Limb (tissue), 2 donors: ENCODE measurements at regions not wholly inside any gene's neighbourhood (a gene's known extent, or its start where the extent isn't known, plus 50 kb on each side); places are given as distances from the start of the nearest gene placed in this dataset.
A peak's percentile ranks its signal among the peaks of the same experiment; 100 is the strongest.

Source experiments
- DNase-seq, 2 donors: peaks; one replicate each; pipeline ENCODE4 v3.0.0-alpha.2; 2016; ENCODE audit errors: extremely low spot score in 2 of 2

DNA sequence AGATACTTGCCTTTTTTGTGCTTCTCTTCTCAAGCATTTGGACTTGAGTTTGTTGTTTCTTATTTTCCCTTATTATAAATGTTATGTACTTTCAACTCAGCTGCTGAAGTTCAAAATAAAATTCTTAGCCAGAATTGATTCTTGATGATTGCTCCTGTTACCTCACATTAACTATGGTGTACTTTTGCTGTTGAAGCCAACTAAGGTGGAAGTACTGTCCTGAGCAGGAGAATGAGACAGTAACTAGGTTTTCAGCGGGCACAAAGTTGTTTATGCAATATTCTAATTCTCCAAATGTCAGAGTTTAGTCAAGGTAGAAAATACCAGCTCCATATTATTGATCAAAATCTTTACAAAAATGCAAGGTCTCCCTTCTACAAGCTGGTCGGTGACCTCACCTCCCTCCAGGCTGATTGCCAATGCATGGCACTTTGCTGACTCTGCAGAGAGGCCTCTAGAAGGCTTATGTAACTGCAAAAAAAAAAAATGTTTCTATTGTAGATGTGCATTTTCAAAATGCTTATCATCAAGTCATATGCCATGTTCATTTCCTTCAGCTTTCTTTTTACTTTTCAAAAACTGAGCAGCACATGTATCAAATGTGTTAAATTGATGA, 1783.5 kb upstream of the WWC1 start:
- no peak for DNase-seq

DNA sequence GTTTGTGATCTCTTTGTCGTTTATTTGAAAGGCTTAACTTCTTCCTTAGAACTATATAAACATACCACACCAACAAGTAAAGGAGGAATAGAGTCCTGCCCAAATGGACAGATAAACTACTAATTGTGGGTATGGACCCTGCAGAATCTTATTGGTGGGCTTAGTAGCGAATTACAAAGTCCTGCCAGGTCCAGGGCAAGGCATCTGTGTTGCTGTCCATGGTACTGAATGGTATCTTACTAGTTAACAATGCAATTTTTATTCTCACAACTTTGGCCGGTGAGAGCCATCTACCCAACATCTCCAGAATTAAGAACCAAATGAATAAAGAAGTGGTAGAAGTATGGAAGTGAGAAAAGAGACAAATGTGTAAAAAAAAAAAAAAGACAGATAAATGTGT, 1782.4 kb upstream of the WWC1 start:
- DNase-seq = peak in 1 of 2 donors; percentile 41

DNA sequence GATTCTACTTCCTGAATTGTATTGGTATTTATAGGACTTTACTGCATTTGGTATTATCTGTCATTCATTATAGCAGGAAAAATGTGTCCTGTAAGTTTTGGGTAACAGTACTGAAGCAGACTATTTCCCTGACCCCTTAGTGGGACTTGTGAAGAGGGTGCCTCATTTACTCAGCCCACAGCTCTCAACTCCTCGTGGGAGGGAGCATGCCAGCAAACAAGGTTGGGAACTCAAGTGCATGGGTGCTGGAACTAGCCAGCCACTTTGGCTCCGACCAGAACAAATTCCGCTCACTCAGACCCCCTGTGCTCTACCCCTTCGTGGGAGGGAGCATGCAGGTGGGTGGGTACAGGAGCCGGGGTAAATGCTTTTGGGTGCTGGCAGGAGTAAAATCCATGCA, 1773.5 kb upstream of the WWC1 start:
- DNase-seq = no peak

DNA sequence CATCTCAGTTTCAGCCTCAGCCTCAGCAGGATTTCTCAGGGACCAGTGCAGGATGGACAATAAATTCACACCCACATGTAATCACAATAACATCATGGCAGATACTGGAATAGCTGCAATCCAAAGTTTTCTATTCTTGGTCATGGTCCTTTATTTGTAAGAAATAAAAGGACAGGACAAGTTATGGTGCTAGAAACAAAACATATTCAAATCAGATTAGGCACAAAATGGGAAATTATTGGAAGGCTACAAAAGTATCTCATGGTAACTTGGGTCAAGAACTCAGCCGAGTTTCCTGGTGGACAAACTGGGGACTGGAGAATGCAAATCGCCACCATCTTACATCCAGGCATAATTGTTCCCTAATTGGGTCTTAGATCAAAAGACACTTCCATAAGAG, 1768.2 kb upstream of the WWC1 start:
- no peak for DNase-seq

DNA sequence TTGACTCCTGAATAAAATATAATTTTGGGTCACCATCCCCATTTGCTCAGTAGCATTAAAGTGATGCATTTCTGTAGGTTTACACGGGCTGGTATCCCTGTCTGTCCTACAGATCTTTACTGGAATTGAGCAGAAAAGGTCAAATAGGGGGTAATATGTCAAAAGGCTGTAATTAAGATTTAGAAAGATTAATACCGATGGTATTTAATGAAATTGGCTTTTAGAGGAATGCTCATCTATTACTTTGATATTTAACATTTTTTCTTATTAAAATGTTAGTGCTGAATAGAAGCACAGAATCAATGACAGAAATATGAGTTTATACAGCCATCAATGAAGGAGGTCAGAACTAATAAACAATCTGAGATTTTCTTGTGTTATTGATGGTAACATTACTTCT, 1762.2 kb upstream of the WWC1 start:
- no peak for DNase-seq

DNA sequence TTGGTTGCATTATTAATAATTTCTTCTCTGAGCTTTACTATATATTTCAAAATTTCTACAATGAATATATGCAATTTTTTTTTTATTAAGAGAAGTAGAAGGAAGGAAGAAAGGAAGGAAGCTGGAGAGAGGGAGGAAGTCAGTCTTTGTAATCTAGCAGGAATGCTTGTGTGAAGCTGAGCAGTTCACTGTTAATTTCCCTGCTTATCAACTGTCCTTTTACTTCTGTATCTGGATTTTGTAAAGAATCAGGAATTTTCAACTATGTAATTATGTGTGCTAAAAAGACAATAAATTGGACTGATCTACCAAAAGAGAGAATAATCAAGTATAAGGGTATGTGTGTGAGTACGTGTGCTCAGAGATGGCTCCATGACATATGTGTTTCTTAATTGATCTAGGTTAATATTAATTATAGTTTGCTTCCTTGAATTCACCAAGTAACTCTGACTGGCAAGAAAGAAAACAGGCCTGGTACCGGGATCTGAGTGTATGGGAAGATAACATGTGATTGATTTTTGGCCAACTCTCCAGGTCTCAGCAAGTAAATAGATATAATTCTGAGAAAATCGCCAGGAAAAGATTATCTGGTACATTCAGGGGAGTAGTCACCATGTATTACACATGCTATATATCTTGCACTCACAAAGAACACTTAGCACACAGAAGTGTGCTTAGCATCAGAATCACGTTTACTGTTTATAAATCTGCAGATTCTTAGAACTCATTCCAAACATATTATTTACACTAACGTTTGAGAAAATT, 1758.8 kb upstream of the WWC1 start:
- DNase-seq = no peak

DNA sequence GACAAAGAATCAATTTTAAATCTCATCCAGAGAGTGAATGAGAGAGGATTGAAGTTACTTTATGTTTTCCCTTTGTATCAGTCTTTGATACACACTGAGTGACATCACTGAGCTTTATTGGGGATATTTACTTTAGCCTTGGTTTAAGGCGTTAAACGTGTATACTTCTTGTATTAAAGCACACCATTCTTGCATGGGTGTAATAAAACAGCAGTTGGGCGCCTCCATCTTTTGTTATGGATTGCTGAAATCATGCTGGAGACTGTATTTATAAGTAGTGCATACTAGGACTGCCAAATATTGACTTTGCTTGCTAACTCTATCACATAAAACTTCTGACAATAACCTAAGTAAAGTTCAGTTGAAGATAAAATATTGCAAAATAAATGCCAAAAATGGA, 1755.8 kb upstream of the WWC1 start:
- DNase-seq = no peak

DNA sequence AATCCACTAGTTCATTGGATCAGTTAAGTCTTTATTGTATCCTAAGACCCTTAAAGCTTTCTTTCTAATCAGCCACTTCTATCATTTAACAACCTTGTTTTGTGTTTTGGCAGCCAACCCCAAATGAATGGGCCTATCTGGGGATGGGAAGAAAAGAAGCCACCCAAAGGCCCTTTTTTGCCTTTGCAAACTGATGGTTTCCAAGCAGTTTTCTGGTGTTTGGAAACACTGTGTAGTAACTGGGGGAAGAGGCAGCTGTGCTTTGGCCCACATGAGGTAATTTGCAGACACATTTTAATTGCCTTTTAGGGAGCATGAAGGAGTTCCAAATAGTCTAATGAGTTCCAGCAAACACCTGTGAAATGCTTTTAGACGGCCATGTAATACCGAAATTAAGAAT, 1751.3 kb upstream of the WWC1 start:
- no peak for DNase-seq

DNA sequence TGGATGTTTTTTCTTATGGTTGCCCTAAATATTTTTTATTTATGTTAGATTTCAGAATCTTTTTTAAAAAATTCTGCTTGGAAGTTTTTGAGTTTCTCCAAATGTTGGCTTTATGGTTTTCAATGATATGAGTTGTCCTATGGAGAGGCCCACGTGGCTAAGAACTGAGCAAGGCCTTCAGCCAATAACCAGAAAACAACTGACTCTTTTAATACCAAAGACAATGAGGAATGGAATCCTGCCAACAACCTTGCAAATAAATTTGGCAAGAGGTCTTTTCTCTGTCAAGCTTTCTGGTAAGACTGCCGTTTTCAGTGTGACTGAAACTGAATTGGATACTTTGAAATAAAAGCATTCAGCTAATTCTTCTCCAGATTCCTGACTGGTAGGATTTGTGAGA, 1740.1 kb upstream of the WWC1 start:
- DNase-seq = no peak

DNA sequence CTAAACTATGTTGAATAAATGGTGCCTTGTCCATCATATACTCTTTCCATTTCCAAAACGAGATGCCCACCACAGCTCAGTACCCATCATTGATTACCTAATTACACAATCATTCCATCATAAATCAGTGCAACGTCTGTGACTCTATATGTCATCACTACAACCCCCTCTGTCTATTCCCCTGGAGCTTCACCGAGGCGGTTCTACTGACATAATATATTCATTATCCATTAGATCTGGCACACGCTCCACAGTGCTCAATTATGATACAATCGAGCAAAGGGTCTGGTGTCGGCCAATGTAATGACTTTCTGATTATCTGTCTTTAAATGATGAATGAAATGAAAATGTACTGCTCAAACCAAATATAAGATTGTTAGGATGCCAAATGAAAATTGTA, 1737.7 kb upstream of the WWC1 start:
- no peak for DNase-seq

DNA sequence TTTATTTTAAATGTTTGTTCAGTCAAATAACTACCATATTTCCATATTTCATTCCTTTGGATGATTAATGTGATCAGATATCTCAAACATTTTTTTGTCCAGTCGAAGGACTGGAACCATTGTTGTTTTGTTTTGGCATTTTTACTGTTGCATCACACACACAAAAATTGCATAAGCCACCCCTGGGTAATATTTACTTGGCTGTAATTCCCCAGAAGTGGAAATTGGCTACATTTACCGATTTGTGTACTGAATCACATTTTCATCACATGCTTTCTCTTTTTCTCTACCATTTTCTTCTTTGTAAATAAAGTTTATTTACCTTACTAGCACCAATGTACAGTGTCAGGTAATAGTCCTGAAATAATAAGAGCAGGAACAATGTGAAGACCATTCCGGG, 1729.7 kb upstream of the WWC1 start:
- DNase-seq = no peak

DNA sequence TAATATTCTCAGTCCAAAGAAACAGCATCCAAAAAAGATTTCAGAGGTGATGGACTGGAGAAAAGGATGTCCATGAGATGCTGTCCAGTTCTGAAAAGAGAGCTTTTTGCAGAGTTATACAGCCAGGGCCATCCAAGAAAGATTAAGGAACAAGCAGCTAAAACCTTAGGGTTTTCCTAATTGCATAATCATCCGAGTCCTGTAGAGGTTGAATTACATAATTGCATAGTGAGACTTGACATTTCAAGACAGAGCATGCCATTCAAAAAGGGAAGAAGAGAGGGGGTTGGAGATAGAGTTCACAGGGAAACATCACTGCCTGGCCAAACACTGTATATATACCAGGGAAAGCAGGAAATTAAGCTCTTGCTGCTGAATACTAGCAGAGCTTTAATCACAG, 1729.2 kb upstream of the WWC1 start:
- DNase-seq = no peak

DNA sequence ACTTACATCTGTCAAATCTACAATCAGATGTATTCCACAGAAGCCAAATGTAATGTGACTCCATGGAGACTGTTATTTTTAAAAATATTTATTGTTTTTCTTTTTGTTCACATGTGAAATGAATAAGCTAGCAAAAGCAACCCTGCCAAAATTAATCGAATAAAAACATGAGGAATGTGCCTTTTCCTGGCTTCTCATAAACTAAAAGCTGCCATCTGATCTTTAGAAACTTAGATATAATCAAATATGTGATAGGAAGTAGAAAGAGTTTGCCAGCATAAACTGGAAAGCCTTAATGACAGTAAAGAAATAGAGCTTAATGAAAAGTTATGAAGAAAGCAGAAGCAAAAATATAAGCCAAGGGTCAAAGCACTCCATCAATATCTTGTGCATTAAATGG, 1724.7 kb upstream of the WWC1 start:
- DNase-seq = no peak

DNA sequence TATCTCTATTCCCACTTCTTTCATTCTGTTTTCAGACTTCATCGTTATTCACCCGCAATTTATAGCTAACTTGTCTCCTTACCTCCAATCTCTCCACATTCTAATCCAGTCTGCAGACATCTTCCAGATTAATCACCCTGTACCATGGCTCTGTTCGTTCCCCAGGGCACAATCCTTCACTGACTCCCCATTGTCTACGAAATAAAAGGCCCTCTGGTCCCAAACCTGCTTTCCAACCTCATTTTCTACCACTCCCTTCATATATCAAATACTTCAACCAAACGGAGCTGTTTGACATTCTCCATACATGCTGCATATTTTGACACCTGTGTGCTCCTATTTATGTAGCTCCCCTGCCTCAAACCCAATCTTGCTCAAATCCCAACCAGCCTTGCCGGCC, 1720.6 kb upstream of the WWC1 start:
- DNase-seq = no peak

DNA sequence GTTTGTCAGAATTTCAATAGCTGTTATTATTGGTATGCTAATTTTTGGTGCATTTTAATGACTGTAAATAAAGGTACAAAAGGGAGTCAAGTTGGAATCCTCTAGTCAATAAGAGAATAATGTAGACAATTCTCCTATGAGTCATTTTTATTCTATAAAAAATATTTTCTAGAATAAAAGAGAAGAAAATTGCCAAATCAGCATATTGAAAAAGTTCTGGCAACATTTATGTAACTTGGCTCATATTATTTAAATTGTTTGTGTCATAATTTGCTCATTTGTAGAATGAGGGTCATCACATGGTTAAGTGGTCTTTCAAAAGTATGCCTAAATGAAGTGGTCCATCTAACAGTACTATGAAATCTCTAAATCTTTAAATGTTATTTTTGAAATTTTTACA, 1719.8 kb upstream of the WWC1 start:
- no peak for DNase-seq

DNA sequence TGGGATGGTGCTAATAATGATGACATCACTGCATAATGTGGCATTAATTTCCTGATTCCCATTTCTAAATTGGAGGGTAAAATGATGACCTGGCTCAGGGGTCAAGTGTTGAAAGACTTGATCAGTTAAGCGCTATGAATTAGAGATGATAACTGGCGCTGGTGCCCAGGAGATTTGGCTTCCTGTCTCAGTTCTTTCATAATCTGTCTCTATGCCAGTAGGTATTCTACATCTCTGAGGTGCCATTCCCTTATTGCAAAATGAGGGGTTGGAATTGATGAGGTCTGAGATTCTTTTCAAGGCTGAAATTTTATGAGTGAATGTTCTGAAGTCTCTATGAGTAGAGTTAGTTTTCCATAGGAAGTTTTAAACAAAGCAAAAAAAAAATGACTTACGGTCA, 1715.1 kb upstream of the WWC1 start:
- no peak for DNase-seq

DNA sequence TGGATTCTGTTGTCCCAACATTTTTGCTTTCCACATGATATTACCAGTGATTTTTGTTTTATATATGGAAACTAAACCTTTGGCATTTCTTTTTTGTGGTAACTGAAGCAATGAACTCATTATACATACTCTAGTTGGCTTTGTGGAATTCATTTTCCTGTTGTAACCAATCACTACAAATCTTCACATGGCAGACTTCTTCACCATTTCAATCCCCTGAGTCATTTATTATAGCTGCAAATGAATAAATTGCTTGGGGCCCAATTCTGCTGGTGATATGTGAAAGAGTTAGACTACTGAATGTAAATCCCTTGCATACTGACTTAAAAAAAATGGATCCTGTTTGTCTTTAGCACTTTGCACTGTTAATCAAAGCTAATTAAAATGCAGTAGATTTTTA, 1709.6 kb upstream of the WWC1 start:
- no peak for DNase-seq

DNA sequence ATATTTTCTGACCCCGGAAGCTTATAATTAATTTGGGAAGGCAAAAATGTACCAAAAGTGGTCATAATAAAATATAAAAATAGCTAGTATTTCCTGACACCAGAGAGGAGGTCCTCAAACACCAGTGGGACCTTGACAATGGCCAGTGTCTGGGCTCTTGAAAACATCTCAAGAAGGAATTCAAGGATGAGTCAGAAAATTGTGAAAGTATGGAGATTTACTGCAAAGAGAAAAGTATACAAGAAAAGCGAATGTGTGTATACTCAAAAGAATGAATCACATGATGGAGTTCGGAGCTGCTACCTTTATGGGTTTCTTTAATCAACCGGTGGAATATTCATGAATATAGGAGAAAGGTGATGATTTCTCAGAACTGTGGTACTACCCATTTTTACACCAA, 1709.0 kb upstream of the WWC1 start:
- DNase-seq = no peak

DNA sequence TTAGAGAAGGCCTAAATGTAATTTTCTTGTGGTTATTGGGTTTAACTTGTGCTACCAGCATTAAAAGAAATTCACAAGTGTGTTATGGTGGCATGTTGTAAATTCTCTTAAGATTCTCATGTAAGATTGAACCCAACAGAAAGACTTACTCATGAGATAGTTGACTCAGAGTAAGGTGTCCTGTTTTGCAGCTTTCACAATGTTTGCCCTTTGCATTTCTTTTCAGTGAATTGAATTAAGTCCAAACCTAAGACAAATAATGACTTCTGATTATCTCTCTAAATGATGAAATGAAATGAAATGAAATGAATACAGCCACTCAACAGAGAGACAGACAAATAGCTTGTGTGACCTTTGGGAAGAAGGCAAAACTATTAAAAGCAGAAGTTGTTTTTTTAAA, 1696.9 kb upstream of the WWC1 start:
- DNase-seq = no peak

DNA sequence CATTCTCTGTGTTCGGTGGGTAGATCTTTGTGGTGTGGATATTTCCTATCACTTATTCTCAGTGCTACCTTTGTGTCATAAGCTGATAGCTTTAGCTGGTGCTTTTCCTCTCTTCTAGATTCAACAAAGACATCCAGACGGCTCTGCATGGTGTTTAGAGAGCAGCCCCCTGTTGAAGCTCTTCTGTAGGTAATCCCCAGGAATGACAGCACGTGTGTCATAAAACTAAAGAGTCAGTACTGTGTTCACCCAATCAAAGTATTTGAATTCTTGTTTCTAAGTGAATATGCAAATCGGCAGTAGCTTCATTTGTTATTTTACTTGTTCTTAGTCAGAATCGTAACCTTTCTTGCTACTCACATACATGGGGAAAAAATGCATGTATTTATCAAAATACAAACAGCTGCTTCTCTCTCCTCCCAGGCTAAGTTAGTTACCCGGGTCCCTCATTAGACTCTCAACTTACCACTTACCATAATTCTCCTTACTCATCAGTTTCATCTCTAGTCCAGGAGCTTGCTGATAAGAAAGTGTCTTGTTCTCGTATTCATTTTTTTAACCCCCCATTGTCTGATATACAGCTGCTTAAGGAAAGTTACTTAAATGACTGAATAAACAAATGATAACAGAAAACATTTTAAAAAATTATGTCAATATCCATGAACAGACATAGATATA, 1696.0 kb upstream of the WWC1 start:
- no peak for DNase-seq

DNA sequence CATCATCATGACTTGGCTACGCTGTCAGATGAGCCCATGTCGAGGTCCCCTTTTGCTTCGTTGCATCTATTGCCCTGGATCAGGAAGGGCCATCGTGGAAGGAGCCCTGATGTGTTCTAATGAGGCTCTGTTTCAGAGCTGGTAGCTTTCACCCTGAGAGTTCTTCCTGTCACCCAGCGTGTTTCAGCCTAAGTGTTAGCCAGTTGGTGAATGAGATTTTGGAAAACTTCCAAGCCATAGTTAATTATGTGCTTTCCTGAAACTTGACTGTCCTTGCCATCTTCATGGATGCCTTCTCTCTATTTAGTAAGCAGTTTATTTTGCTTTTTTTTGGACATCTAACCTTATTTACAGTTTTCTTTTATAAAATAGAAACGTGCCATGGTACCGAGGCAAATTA, 1695.4 kb upstream of the WWC1 start:
- DNase-seq = no peak

DNA sequence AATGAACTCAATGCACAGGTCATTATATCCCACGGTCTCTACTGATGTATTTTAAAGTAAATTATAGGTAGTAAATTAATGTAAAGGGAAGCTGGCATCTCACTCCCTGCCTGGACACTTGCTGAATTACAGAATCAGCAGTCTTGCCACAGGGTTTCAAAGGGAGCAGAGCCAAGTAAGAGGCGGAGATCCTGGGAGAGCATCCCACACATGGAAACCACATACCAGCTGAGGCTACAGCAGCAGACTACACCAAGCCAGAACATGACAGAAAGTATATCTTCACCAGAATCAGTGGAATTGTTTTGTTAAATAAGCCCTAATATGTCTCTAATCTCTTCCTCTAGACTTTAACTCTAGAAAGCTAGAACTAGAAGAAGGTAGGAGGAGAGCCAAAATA, 1689.2 kb upstream of the WWC1 start:
- DNase-seq = no peak

DNA sequence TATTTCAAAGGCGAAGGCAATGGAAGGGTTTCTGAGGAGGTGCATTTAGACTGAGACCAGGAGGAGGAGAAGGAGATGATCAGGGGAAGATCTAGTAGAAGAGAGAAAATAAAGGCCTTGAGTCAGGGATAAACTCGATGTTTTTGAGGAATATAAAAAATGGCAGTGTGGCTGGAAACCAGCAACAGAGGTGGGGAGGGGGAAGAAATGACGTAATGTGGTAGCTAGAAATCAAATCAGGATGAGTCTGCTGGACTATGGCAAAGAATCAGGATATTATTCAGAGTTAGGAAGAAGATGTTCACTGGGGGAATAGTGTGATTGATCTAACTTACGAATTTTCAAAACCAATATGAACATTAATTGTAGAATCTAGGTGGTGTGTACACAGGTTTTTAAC, 1673.9 kb upstream of the WWC1 start:
- no peak for DNase-seq
